GM12873 (cell line): ENCODE measurements at regions not wholly inside any gene's neighbourhood (a gene's known extent, or its start where the extent isn't known, plus 50 kb on each side); places are given as distances from the start of the nearest gene placed in this dataset.

Experiments used
- TF ChIP-seq, protein P1 (sequence below): IDR thresholded peaks from 2 replicates; pipeline ENCODE4 v1.5.1; 2012; ENCODE audit warnings: low read depth, mild to moderate bottlenecking, moderate library complexity, low read length, control low read depth; ENCODE audit not compliant: insufficient read depth; ENCODE audit errors: missing control alignments

DNA sequence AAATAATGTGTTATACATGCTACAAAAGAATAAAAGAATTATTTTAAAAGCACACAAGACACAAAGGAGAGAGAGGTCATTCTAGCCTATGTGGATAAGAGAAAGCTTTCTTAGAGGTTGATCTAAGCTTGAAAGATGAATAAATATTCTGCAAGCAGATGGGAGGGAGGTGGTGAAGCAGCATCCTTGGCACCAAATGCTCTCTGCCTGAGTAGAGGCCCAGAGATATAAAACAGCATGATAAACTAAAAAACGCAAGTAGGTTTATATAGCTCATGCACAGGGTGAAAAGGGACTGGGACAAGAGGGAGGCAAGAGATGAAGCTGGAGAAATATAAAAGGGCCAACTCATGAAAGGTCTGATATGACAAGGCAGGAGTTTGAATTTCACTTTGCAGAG, 283.2 kb upstream of the POU5F2 start:
- TF ChIP-seq, protein P1, sequence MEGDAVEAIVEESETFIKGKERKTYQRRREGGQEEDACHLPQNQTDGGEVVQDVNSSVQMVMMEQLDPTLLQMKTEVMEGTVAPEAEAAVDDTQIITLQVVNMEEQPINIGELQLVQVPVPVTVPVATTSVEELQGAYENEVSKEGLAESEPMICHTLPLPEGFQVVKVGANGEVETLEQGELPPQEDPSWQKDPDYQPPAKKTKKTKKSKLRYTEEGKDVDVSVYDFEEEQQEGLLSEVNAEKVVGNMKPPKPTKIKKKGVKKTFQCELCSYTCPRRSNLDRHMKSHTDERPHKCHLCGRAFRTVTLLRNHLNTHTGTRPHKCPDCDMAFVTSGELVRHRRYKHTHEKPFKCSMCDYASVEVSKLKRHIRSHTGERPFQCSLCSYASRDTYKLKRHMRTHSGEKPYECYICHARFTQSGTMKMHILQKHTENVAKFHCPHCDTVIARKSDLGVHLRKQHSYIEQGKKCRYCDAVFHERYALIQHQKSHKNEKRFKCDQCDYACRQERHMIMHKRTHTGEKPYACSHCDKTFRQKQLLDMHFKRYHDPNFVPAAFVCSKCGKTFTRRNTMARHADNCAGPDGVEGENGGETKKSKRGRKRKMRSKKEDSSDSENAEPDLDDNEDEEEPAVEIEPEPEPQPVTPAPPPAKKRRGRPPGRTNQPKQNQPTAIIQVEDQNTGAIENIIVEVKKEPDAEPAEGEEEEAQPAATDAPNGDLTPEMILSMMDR = no peak

DNA sequence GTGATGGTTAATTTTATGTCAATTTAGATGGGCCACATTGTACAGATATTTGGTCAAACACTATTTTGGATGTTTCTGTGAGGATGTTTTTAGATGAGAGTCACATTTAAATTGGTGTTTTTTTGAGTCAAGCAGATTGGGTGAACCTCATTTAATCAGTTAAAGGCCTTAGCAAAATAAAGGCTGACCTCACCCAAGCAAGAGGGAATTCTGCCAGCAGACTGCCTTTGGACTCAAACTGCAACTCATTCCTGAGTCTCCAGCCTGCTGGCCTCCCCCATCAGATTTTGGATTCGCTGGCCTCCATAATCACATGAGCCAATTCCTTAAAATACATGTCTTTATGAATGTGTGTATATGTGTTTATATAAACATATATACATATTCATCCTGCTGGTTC, 282.7 kb upstream of the POU5F2 start:
- TF ChIP-seq, protein P1 = no peak

DNA sequence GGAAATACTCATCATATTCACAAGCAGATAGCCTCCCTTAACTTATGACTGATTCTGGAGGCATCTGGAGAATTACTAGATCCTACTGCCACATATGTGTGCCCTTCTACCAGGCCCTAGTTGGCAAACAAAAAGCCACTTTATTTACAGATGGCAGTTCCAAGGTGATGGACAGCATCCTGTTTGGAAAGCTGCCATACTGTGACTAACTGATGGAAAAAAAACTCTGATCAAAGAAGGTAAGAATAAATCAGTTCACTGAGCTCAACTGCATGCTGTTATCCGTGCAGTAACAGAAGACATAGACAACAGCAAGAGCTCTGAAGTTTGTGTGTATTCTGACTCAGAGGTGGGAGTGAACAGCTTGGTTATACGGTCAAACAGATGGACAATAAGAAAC, 279.8 kb upstream of the POU5F2 start:
- TF ChIP-seq, protein P1 = no peak

DNA sequence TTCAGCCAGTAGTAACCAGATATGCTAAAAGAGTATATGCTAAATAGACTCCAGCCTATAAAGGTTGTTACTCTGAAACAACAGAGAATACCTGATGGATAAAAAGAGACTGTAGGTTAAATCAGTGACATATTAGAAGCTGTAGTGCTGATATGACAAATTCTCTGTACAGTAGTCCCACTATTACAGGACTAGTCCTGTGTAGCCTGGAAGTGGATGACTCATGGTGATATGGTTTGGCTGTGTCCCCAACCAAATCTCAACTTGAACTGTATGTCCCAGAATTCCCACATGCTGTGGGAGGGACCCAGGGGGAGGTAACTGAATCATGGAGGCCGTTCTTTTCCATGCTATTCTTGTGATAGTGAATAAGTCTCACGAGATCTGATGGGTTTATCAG, 276.2 kb upstream of the POU5F2 start:
- TF ChIP-seq, protein P1 = no peak

DNA sequence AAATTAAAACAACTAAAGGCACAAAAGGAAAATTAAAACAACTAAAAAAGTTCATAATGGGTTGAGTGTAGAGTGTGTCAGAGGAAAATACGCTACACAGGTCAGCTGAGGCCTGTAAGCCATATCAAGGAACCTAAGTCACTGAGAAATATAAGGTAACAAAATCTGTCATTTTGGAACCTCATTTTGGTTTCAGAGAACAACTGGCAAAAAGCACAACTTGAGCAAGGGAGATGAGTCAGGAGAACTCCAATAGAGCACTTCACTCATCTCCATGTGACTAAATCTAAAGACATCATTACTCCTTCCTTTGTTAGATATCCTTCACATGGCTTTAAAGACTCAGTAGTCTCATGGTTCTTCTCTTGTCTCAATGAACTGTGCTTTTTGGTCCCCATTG, 269.4 kb upstream of the POU5F2 start:
- TF ChIP-seq, protein P1 = no peak

DNA sequence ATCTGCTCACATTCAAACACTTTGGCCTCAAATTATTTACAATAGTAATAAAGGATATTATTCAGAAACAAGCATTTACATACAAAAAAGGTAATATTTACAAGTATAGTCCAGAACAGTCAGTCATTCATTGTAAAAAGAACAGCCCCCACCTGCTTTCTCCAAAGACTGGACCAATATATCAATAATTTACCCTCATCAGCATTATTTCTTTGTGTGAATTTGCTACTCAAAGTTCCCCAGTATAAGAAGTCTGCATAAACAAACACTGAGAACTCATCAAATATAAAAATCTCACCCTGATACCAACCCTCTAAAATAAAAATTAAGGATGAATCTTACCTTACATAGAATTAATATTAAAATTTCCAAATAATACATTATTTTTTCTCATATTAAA, 267.8 kb upstream of the POU5F2 start:
- TF ChIP-seq, protein P1 = no peak

DNA sequence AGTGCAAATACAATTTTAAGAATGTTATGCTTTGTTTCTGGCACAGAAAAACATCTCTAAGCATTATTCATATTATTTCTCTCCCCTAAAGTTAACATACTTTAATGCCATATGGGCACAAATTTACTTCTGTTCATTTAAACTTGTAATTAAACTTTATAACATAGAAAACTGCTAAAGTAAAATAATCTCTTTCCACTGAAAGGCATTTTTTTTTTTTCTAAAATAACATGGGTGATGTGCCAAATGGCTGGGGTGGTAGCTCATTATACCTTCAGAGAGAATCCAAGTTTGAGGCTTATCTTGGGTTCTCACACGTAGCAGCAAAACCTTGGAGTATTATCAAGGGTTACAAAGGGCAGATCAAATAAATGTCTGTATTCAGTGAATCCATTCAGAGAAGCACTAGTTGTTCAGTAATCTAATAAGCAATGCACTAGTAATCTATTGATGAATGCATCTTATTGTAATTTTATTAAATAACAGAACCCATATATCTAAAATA, 257.6 kb upstream of the POU5F2 start:
- TF ChIP-seq, protein P1 = no peak
